Peyer's patch (tissue), 4 donors: ENCODE measurements at regions not wholly inside any gene's neighbourhood (a gene's known extent, or its start where the extent isn't known, plus 50 kb on each side); places are given as distances from the start of the nearest gene placed in this dataset.

ENCODE experiments used
- POLR2A ChIP-seq, 2 donors: fragments of 450-650 bp; IDR thresholded peaks; one replicate each; pipeline ENCODE4 v1.5.1; 2017; ENCODE audit warnings: antibody characterized with exemption in 2 of 2, mild to moderate bottlenecking in 2 of 2, moderate library complexity in 2 of 2
- TF ChIP-seq, protein P1 (sequence below), 6 experiments: fragments of 450-650 bp in 4 of 6; fragments of 200-600 bp in 2 of 6; sonication (generic) in 1 of 6; IDR thresholded peaks; one replicate each; pipeline ENCODE4 v1.5.1; 2017 to 2019; ENCODE audit warnings: antibody characterized with exemption in 6 of 6, mild to moderate bottlenecking in 3 of 6, moderate library complexity in 1 of 6

DNA sequence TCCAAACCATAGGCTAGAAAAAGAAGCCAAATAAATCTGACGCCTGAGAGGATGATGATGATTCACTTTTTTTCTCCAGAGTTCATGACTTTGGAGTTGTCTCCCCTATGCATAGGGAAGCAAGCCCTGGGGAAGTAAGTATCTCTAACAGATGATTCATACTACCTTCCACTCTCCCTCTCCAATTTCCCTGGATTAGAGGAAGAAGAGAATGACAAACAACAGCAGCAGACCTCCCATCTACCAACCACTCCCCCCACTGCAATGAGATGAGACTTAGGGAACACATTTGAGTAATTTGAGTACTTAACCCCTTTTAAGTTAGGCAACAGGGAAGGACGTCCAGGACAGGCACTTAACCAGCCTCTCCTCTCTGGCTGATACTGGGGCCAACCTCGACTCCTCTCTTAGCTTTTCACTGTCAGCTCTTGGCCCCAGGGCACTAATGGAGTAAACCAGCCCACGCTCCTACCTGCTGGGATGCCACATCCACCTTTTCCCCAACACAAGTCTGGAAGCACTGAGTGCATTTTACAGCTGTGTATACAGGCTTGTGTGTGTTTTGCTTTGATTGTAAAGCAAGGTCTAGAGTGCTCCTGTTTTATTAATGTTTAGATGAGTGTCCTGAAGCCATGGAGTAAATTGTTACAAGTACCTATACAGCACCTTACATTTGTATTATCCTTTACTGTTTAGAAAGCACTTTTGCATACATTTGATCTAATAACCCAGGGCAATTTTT, 180.7 kb downstream of the PHLDA1 start:
- TF ChIP-seq, protein P1, sequence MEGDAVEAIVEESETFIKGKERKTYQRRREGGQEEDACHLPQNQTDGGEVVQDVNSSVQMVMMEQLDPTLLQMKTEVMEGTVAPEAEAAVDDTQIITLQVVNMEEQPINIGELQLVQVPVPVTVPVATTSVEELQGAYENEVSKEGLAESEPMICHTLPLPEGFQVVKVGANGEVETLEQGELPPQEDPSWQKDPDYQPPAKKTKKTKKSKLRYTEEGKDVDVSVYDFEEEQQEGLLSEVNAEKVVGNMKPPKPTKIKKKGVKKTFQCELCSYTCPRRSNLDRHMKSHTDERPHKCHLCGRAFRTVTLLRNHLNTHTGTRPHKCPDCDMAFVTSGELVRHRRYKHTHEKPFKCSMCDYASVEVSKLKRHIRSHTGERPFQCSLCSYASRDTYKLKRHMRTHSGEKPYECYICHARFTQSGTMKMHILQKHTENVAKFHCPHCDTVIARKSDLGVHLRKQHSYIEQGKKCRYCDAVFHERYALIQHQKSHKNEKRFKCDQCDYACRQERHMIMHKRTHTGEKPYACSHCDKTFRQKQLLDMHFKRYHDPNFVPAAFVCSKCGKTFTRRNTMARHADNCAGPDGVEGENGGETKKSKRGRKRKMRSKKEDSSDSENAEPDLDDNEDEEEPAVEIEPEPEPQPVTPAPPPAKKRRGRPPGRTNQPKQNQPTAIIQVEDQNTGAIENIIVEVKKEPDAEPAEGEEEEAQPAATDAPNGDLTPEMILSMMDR (IDR thresholded peaks at IDR 0.05) = no peak
- no peak for TF ChIP-seq POLR2A (IDR thresholded peaks at IDR 0.05)
